IMR-90 (cell line): ENCODE measurements at regions not wholly inside any gene's neighbourhood (a gene's known extent, or its start where the extent isn't known, plus 50 kb on each side); places are given as distances from the start of the nearest gene placed in this dataset.

ENCODE experiments used
- ATAC-seq: fragments of 200-7000 bp; cut with Tn5 transposase; 2 replicates; pipeline ENCODE4 v1.9.1; 2020; ENCODE audit warnings: low read depth, mild to moderate bottlenecking, moderate library complexity
- BruUV-seq: library from RNA; stranded (reverse); fragments of 400-500 nt; replicated peaks from 2 replicates; lab custom pipeline; 2021; lab: Mats Ljungman, UMichigan
- CTCF ChIA-PET: fragments of 300-600 bp; formaldehyde crosslinking; extraction: SDS; loops from one replicate; lab custom pipeline; 2021; ENCODE audit warnings: antibody characterized with exemption; lab: Yijun Ruan, JAX
- POLR2A ChIA-PET: fragments of 300-600 bp; sonication (Branson Sonifier 250); formaldehyde crosslinking; loops from one replicate; lab custom pipeline; 2022; ENCODE audit warnings: antibody characterized with exemption; ENCODE audit not compliant: unreplicated experiment; lab: Charles Lee
- DNase-seq: peaks from one replicate; pipeline ENCODE4 v3.0.0; 2013
- H2AFZ ChIP-seq: replicated peaks from 2 replicates; pipeline ENCODE3; 2013; ENCODE audit warnings: low read length, mild to moderate bottlenecking; ENCODE audit not compliant: poor library complexity
- H2AK5ac ChIP-seq: 2 replicates; pipeline ENCODE4 v1.6.1; 2013; ENCODE audit warnings: low read depth, low read length, inconsistent platforms
- H2AK9ac ChIP-seq: replicated peaks from 2 replicates; pipeline ENCODE3; 2013; ENCODE audit warnings: mild to moderate bottlenecking, low read depth, low read length, moderate library complexity; ENCODE audit not compliant: poor library complexity
- H2BK120ac ChIP-seq: 2 replicates; pipeline ENCODE4 v1.6.1; 2013; ENCODE audit warnings: low read depth, low read length, inconsistent platforms
- H2BK15ac ChIP-seq: 3 replicates; pipeline ENCODE4 v1.6.1; 2013; ENCODE audit warnings: low read depth, low read length, inconsistent platforms
- H2BK20ac ChIP-seq: 2 replicates; pipeline ENCODE4 v1.6.1; 2013; ENCODE audit warnings: low read depth, mild to moderate bottlenecking, inconsistent platforms, low read length, moderate library complexity
- H2BK5ac ChIP-seq: 2 replicates; pipeline ENCODE4 v1.6.1; 2013; ENCODE audit warnings: mild to moderate bottlenecking, low read depth, low read length, inconsistent platforms; ENCODE audit not compliant: poor library complexity, severe bottlenecking
- H3K14ac ChIP-seq: replicated peaks from 2 replicates; pipeline ENCODE4 v1.6.1; 2013; ENCODE audit warnings: low read depth, low read length, inconsistent platforms
- H3K18ac ChIP-seq: 2 replicates; pipeline ENCODE4 v1.6.1; 2013; ENCODE audit warnings: low read depth, low read length, control low read depth
- H3K23ac ChIP-seq: 2 replicates; pipeline ENCODE4 v1.6.1; 2013; ENCODE audit warnings: low read depth, low read length, inconsistent platforms
- H3K27ac ChIP-seq: 2 replicates; pipeline ENCODE4 v1.5.1; 2013; ENCODE audit warnings: mild to moderate bottlenecking, control low read depth, low read length; ENCODE audit not compliant: insufficient read depth
- H3K27me3 ChIP-seq: 2 replicates; pipeline ENCODE4 v1.6.1; 2013; ENCODE audit warnings: low read length; ENCODE audit not compliant: control insufficient read depth, insufficient read depth
- H3K36me3 ChIP-seq: 2 replicates; pipeline ENCODE4 v1.6.1; 2013; ENCODE audit warnings: low read length, mixed read lengths; ENCODE audit not compliant: control insufficient read depth, insufficient read depth
- H3K4ac ChIP-seq: 2 replicates; pipeline ENCODE4 v1.6.1; 2013; ENCODE audit warnings: low read depth, low read length, inconsistent platforms
- H3K4me1 ChIP-seq: 2 replicates; pipeline ENCODE4 v1.6.1; 2013; ENCODE audit warnings: low read length, mixed read lengths; ENCODE audit not compliant: control insufficient read depth, insufficient read depth
- H3K4me2 ChIP-seq: 2 replicates; pipeline ENCODE4 v1.6.1; 2013; ENCODE audit warnings: low read depth, mild to moderate bottlenecking, control low read depth, low read length, moderate library complexity
- H3K4me3 ChIP-seq: 2 replicates; pipeline ENCODE4 v1.5.1; 2013; ENCODE audit warnings: low read depth, mild to moderate bottlenecking, control low read depth, low read length, moderate library complexity; ENCODE audit not compliant: insufficient read depth
- H3K56ac ChIP-seq: 2 replicates; pipeline ENCODE4 v1.6.1; 2013; ENCODE audit warnings: low read length, inconsistent platforms; ENCODE audit not compliant: insufficient read depth; ENCODE audit errors: extremely low read depth
- H3K79me1 ChIP-seq, 2 experiments: 2 replicates each; pipeline ENCODE4 v1.6.1; 2013; ENCODE audit warnings: low read length in 2 of 2, inconsistent platforms in 1 of 2, low read depth in 1 of 2
- H3K9ac ChIP-seq: 2 replicates; pipeline ENCODE4 v1.6.1; 2013; ENCODE audit warnings: low read depth, low read length, control low read depth
- H3K9me1 ChIP-seq: 2 replicates; pipeline ENCODE4 v1.6.1; 2013; ENCODE audit warnings: low read length, inconsistent platforms; ENCODE audit not compliant: insufficient read depth
- H3K9me3 ChIP-seq: 2 replicates; pipeline ENCODE4 v1.6.1; 2013; ENCODE audit warnings: low read length; ENCODE audit not compliant: control insufficient read depth, insufficient read depth
- H4K20me1 ChIP-seq: 2 replicates; pipeline ENCODE4 v1.6.1; 2013; ENCODE audit warnings: low read length, inconsistent platforms; ENCODE audit not compliant: insufficient read depth
- H4K5ac ChIP-seq: 2 replicates; pipeline ENCODE4 v1.6.1; 2013; ENCODE audit warnings: mild to moderate bottlenecking, low read depth, low read length, control low read depth
- H4K8ac ChIP-seq, 2 experiments: 2 replicates each; pipeline ENCODE4 v1.6.1; 2013; ENCODE audit warnings: low read depth in 2 of 2, low read length in 2 of 2, control low read depth in 1 of 2, inconsistent platforms in 1 of 2
- H4K91ac ChIP-seq: 2 replicates; pipeline ENCODE4 v1.6.1; 2013; ENCODE audit warnings: low read depth, low read length, inconsistent platforms; ENCODE audit not compliant: insufficient read depth
- BHLHE40 ChIP-seq: fragments of 150-350 bp; IDR thresholded peaks from 2 replicates; pipeline ENCODE4 v1.6.1; 2016; ENCODE audit warnings: mild to moderate bottlenecking, low read depth, low read length
- CEBPB ChIP-seq: IDR thresholded peaks from 2 replicates; pipeline ENCODE4 v1.6.1; 2012; ENCODE audit warnings: low read depth, low read length, improper control_type of control experiment
- CHD1 ChIP-seq: IDR thresholded peaks from 2 replicates; pipeline ENCODE4 v1.6.1; 2012; ENCODE audit warnings: low read depth, low read length, improper control_type of control experiment
- FOS ChIP-seq: fragments of 150-350 bp; IDR thresholded peaks from 2 replicates; pipeline ENCODE4 v1.6.1; 2016; ENCODE audit warnings: low read depth, low read length
- MAZ ChIP-seq: IDR thresholded peaks from 2 replicates; pipeline ENCODE4 v1.6.1; 2012; ENCODE audit warnings: low read depth, mild to moderate bottlenecking, low read length, improper control_type of control experiment, moderate library complexity, borderline replicate concordance
- MXI1 ChIP-seq: IDR thresholded peaks from 2 replicates; pipeline ENCODE4 v1.6.1; 2012; ENCODE audit warnings: low read depth, mild to moderate bottlenecking, low read length, moderate library complexity, borderline replicate concordance
- NFE2L2 ChIP-seq: fragments of 150-350 bp; IDR thresholded peaks from 2 replicates; pipeline ENCODE4 v1.6.1; 2016; ENCODE audit warnings: low read depth, mild to moderate bottlenecking, low read length
- POLR2A ChIP-seq: IDR thresholded peaks from 2 replicates; pipeline ENCODE4 v1.6.1; 2012; ENCODE audit warnings: mild to moderate bottlenecking, low read depth, low read length
- RAD21 ChIP-seq: IDR thresholded peaks from 2 replicates; pipeline ENCODE4 v1.6.1; 2012; ENCODE audit warnings: low read length, improper control_type of control experiment
- RCOR1 ChIP-seq: IDR thresholded peaks from 2 replicates; pipeline ENCODE4 v1.6.1; 2012; ENCODE audit warnings: mild to moderate bottlenecking, low read length, improper control_type of control experiment; ENCODE audit not compliant: insufficient replicate concordance
- RFX5 ChIP-seq: IDR thresholded peaks from 2 replicates; pipeline ENCODE4 v1.8.0; 2012; ENCODE audit warnings: low read depth, mild to moderate bottlenecking, low read length, moderate library complexity
- SMC3 ChIP-seq: fragments of 150-350 bp; IDR thresholded peaks from 2 replicates; pipeline ENCODE4 v1.6.1; 2016; ENCODE audit warnings: low read depth, mild to moderate bottlenecking, antibody characterized with exemption, low read length, moderate library complexity
- WGBS, 2 experiments: methylation state at CpG; one replicate each; pipeline versions ENCODE4 v1.1.5 to v1.1.7; 2013; ENCODE audit warnings: missing lambda C conversion rate in 2 of 2; ENCODE audit not compliant: insufficient read length in 1 of 2; ENCODE audit errors: extremely low coverage in 2 of 2; 5-methylcytosine and 5-hydroxymethylcytosine counted together
- dilution Hi-C: fragments of 300-500 bp; cut with HindIII; formaldehyde crosslinking; loops from one replicate; pipeline ENCODE4 v1.14.3; 2018; ENCODE audit warnings: low sequenced_read_pairs; ENCODE audit not compliant: unreplicated experiment
- in situ Hi-C: fragments of 300-500 bp; cut with MboI; formaldehyde crosslinking; loops from 3 replicates; pipeline ENCODE4 v1.14.3; 2019; ENCODE audit warnings: low sequenced_read_pairs, inconsistent platforms, mixed read lengths
- intact Hi-C: fragments of 100-400 bp; cut with micrococcal nuclease; formaldehyde crosslinking; loops from 2 replicates; pipeline ENCODE4 v1.10.0; 2022
- TF ChIP-seq, protein P1 (sequence below): fragments of 150-350 bp; IDR thresholded peaks from 2 replicates; pipeline ENCODE4 v1.6.1; 2016; ENCODE audit warnings: low read depth, mild to moderate bottlenecking, low read length, moderate library complexity, borderline replicate concordance
- TF ChIP-seq, protein P2 (sequence below): conservative IDR thresholded peaks from 2 replicates; pipeline ENCODE4 v1.5.1; 2012; ENCODE audit warnings: mild to moderate bottlenecking, low read depth, low read length, improper control_type of control experiment
- TF ChIP-seq, protein P3 (sequence below): fragments of 150-350 bp; IDR thresholded peaks from 2 replicates; pipeline ENCODE4 v1.6.1; 2017; ENCODE audit warnings: mild to moderate bottlenecking, antibody characterized with exemption, low read length, low read depth

DNA sequence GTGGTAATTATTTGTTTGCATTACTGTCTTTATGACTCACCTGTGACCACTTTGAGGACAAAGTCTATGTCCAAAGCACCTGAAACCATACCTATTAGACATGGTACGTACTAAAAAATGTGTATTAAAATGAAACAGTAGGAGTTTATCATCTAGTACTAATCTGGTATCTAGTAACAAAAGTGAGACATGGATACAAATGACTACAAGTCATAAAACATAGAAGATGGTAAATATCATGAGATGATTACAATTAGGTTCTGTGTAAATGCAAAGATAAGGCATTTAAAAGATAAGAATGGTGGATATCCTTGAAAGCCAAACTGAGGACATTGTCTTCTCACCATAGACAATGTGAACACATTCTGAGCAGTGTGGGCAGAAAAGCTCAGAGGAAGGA lies 113.5 kb upstream of the GUCY1A2 start:
- Histone ChIP-seq H3K4ac (no peak overlapping the region), H4K91ac (no peak overlapping the region), H3K9ac (no peak overlapping the region), H4K8ac (no peak overlapping the region), H4K5ac (no peak overlapping the region), H3K56ac (no peak overlapping the region), H3K18ac (no peak overlapping the region), H3K4me1 (no peaks in the 10 kb centered on the region), H2BK15ac (no peak overlapping the region), H2AFZ (no peak overlapping the region), H3K27ac (no peak overlapping the region), H3K79me1 (no peaks in the 10 kb centered on the region), H3K4me3 (no peak overlapping the region), H2BK5ac (no peak overlapping the region), H2AK9ac (no peak overlapping the region), H4K20me1 (no peaks in the 10 kb centered on the region), H3K23ac (no peak overlapping the region), H3K36me3 (no peaks in the 10 kb centered on the region), H3K9me1 (no peaks in the 10 kb centered on the region), H3K4me2 (no peak overlapping the region), H2BK120ac (no peak overlapping the region), H3K9me3 (peaks cover 15% of the 10 kb centered on the region), H3K27me3 (no peaks in the 10 kb centered on the region), H2BK20ac (no peak overlapping the region), H3K14ac (no peak overlapping the region), H2AK5ac (no peak overlapping the region)
- dilution Hi-C loops, result no loop called here
- ATAC-seq (no peak), DNase-seq (no peak)
- no TSS peak for BruUV-seq
- CTCF ChIA-PET, result no interaction called here
- intact Hi-C loops, result no loop called here
- POLR2A ChIA-PET, result no interaction called here
- in situ Hi-C loops, result no loop called here
- no peak for TF ChIP-seq MAZ
- TF ChIP-seq, protein P1, sequence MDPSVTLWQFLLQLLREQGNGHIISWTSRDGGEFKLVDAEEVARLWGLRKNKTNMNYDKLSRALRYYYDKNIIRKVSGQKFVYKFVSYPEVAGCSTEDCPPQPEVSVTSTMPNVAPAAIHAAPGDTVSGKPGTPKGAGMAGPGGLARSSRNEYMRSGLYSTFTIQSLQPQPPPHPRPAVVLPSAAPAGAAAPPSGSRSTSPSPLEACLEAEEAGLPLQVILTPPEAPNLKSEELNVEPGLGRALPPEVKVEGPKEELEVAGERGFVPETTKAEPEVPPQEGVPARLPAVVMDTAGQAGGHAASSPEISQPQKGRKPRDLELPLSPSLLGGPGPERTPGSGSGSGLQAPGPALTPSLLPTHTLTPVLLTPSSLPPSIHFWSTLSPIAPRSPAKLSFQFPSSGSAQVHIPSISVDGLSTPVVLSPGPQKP, result no peak
- TF ChIP-seq CEBPB, result no peak
- no peak for TF ChIP-seq RFX5
- TF ChIP-seq NFE2L2, result no peak
- no peak for TF ChIP-seq CHD1
- no peak for TF ChIP-seq RAD21
- no peak for TF ChIP-seq MXI1
- TF ChIP-seq BHLHE40, result no peak
- no peak for TF ChIP-seq SMC3
- no peak for TF ChIP-seq RCOR1
- TF ChIP-seq, protein P2, sequence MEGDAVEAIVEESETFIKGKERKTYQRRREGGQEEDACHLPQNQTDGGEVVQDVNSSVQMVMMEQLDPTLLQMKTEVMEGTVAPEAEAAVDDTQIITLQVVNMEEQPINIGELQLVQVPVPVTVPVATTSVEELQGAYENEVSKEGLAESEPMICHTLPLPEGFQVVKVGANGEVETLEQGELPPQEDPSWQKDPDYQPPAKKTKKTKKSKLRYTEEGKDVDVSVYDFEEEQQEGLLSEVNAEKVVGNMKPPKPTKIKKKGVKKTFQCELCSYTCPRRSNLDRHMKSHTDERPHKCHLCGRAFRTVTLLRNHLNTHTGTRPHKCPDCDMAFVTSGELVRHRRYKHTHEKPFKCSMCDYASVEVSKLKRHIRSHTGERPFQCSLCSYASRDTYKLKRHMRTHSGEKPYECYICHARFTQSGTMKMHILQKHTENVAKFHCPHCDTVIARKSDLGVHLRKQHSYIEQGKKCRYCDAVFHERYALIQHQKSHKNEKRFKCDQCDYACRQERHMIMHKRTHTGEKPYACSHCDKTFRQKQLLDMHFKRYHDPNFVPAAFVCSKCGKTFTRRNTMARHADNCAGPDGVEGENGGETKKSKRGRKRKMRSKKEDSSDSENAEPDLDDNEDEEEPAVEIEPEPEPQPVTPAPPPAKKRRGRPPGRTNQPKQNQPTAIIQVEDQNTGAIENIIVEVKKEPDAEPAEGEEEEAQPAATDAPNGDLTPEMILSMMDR, result no peak
- TF ChIP-seq, protein P3, sequence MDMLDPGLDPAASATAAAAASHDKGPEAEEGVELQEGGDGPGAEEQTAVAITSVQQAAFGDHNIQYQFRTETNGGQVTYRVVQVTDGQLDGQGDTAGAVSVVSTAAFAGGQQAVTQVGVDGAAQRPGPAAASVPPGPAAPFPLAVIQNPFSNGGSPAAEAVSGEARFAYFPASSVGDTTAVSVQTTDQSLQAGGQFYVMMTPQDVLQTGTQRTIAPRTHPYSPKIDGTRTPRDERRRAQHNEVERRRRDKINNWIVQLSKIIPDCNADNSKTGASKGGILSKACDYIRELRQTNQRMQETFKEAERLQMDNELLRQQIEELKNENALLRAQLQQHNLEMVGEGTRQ, result no peak
- no peak for TF ChIP-seq POLR2A
- no peak for TF ChIP-seq FOS
- WGBS, 2 experiments, result no CpG with 5 or more reads among the region's 1 CpG
